Activated CD8-positive, alpha-beta T cell treated with anti-CD3 and anti-CD28 coated beads for 36 hours (primary cell): ENCODE measurements at regions not wholly inside any gene's neighbourhood (a gene's known extent, or its start where the extent isn't known, plus 50 kb on each side); places are given as distances from the start of the nearest gene placed in this dataset.

Experiments used
- ATAC-seq: fragments of 200-7000 bp; cut with Tn5 transposase; one replicate; pipeline ENCODE4 v1.10.0; 2021; ENCODE audit warnings: mild to moderate bottlenecking, moderate library complexity
- CTCF ChIA-PET: fragments of 350-600 bp; sonication (Branson Sonifier 250); formaldehyde crosslinking; loops from one replicate; lab custom pipeline; 2021; ENCODE audit warnings: antibody characterized with exemption; lab: Charles Lee
- POLR2A ChIA-PET: fragments of 350-600 bp; sonication (Branson Sonifier 250); formaldehyde crosslinking; loops from one replicate; lab custom pipeline; 2021; ENCODE audit warnings: antibody characterized with exemption; lab: Charles Lee
- DNase-seq: peaks from one replicate; pipeline ENCODE4 v3.0.0-alpha.2; 2020
- H3K27ac Mint-ChIP-seq: one replicate; pipeline ENCODE4 v1.8.0; 2021; ENCODE audit warnings: mild to moderate bottlenecking, mixed read lengths
- H3K27me3 Mint-ChIP-seq: one replicate; pipeline ENCODE4 v1.8.0; 2021; ENCODE audit warnings: mixed read lengths
- H3K36me3 Mint-ChIP-seq: one replicate; pipeline ENCODE4 v1.8.0; 2021; ENCODE audit warnings: low read depth, mixed read lengths
- H3K4me1 Mint-ChIP-seq: one replicate; pipeline ENCODE4 v1.8.0; 2021; ENCODE audit warnings: low read depth, mixed read lengths
- H3K4me3 Mint-ChIP-seq: one replicate; pipeline ENCODE4 v1.8.0; 2021; ENCODE audit warnings: mild to moderate bottlenecking, moderate library complexity, mixed read lengths
- H3K9me3 Mint-ChIP-seq: one replicate; pipeline ENCODE4 v1.8.0; 2021; ENCODE audit warnings: mixed read lengths
- CTCF ChIP-seq: fragments of 200-600 bp; IDR thresholded peaks from one replicate; pipeline ENCODE4 v1.8.0; 2022; ENCODE audit warnings: antibody characterized with exemption, mild to moderate bottlenecking
- intact Hi-C: fragments of 100-400 bp; cut with micrococcal nuclease; formaldehyde crosslinking; loops from one replicate; pipeline ENCODE4 v1.10.0; 2022

- H3K4me3 Mint-ChIP-seq, result no peak overlapping the region
- no peaks in the 10 kb centered on the region for H3K36me3 Mint-ChIP-seq
- ChIA-PET POLR2A (no interaction called here), CTCF (no interaction called here)
- no peaks in the 10 kb centered on the region for H3K4me1 Mint-ChIP-seq
- intact Hi-C loops, result no loop called here
- H3K9me3 Mint-ChIP-seq, result peaks cover 10% of the 10 kb centered on the region
- ATAC-seq, result no peak
- no peak for DNase-seq
- no peak for TF ChIP-seq CTCF
- H3K27me3 Mint-ChIP-seq, result no peaks in the 10 kb centered on the region
- no peak overlapping the region for H3K27ac Mint-ChIP-seq
Observed at GRCh38 chr16:63904182-63904581, 1217.7 kb downstream of the CDH11 start.

GRCh38 chr16:63896383-63897109 lies 1225.3 kb downstream of the CDH11 start:
- H3K4me3 Mint-ChIP-seq, result no peak overlapping the region
- intact Hi-C loops, result no loop called here
- ATAC-seq (no peak), DNase-seq (no peak)
- H3K27me3 Mint-ChIP-seq, result no peaks in the 10 kb centered on the region
- ChIA-PET POLR2A (no interaction called here), CTCF (no interaction called here)
- H3K27ac Mint-ChIP-seq, result no peak overlapping the region
- no peaks in the 10 kb centered on the region for H3K36me3 Mint-ChIP-seq
- H3K4me1 Mint-ChIP-seq, result no peaks in the 10 kb centered on the region
- peaks cover 11% of the 10 kb centered on the region for H3K9me3 Mint-ChIP-seq
- no peak for TF ChIP-seq CTCF

- POLR2A ChIA-PET, result no interaction called here
- Mint-ChIP-seq H3K4me3 (no peak overlapping the region), H3K4me1 (no peaks in the 10 kb centered on the region), H3K9me3 (peaks cover 21% of the 10 kb centered on the region), H3K27me3 (no peaks in the 10 kb centered on the region), H3K36me3 (no peaks in the 10 kb centered on the region), H3K27ac (no peak overlapping the region)
- no peak for TF ChIP-seq CTCF
- ATAC-seq (no peak), DNase-seq (no peak)
- CTCF ChIA-PET, result no interaction called here
- intact Hi-C loops, result no loop called here
Observed at GRCh38 chr16:63890723-63891122, 1231.1 kb downstream of the CDH11 start.

- no peak overlapping the region for H3K4me3 Mint-ChIP-seq
- H3K27ac Mint-ChIP-seq, result no peak overlapping the region
- DNase-seq (no peak), ATAC-seq (no peak)
- TF ChIP-seq CTCF, result no peak
- H3K4me1 Mint-ChIP-seq, result no peaks in the 10 kb centered on the region
- H3K9me3 Mint-ChIP-seq, result peaks cover 18% of the 10 kb centered on the region
- H3K27me3 Mint-ChIP-seq, result no peaks in the 10 kb centered on the region
- POLR2A ChIA-PET, result no interaction called here
- H3K36me3 Mint-ChIP-seq, result no peaks in the 10 kb centered on the region
- CTCF ChIA-PET, result no interaction called here
- intact Hi-C loops, result no loop called here
Observed at GRCh38 chr16:63890081-63890480, 1231.8 kb downstream of the CDH11 start.

GRCh38 chr16:63883091-63883490 lies 1238.8 kb downstream of the CDH11 start:
- ChIA-PET POLR2A (no interaction called here), CTCF (no interaction called here)
- Mint-ChIP-seq H3K27me3 (no peaks in the 10 kb centered on the region), H3K9me3 (peaks cover 21% of the 10 kb centered on the region), H3K36me3 (no peaks in the 10 kb centered on the region), H3K4me1 (no peaks in the 10 kb centered on the region), H3K4me3 (no peak overlapping the region), H3K27ac (no peak overlapping the region)
- intact Hi-C loops, result no loop called here
- DNase-seq (no peak), ATAC-seq (no peak)
- TF ChIP-seq CTCF, result no peak
